Stimulated activated CD8-positive, alpha-beta memory T cell treated with anti-CD3 and anti-CD28 coated beads, Interleukin-4, amount 100 ng/mL, for 4 hours (primary cell): ENCODE measurements at regions not wholly inside any gene's neighbourhood (a gene's known extent, or its start where the extent isn't known, plus 50 kb on each side); places are given as distances from the start of the nearest gene placed in this dataset.

Source experiments
- DNase-seq, 2 donors: peaks; one replicate each; pipeline ENCODE4 v3.0.0-alpha.2; 2020; ENCODE audit warnings: low read depth in 2 of 2, low spot score in 1 of 2

- no peak for DNase-seq
These were observed 315.5 kb upstream of the RBFOX1 start for GRCh38 chr16:7017006-7017662.

- DNase-seq: no peak
These were observed 317.9 kb upstream of the RBFOX1 start for GRCh38 chr16:7014756-7015155.

- DNase-seq: no peak
These were observed 318.7 kb upstream of the RBFOX1 start for GRCh38 chr16:7013990-7014389.

GRCh38 chr16:7004266-7004665 lies 328.4 kb upstream of the RBFOX1 start:
- no peak for DNase-seq

- no peak for DNase-seq
These were observed 339.1 kb upstream of the RBFOX1 start for GRCh38 chr16:6993544-6993943.

GRCh38 chr16:6988846-6989245 lies 343.8 kb upstream of the RBFOX1 start:
- DNase-seq: no peak

GRCh38 chr16:6977916-6978315 lies 354.7 kb upstream of the RBFOX1 start:
- no peak for DNase-seq

- no peak for DNase-seq
These were observed 355.4 kb upstream of the RBFOX1 start for GRCh38 chr16:6977291-6977690.

GRCh38 chr16:6976716-6977115 lies 355.9 kb upstream of the RBFOX1 start:
- no peak for DNase-seq

- no peak for DNase-seq
These were observed 362.3 kb upstream of the RBFOX1 start for GRCh38 chr16:6970171-6970857.

- no peak for DNase-seq
These were observed 363.1 kb upstream of the RBFOX1 start for GRCh38 chr16:6969594-6969993.

GRCh38 chr16:6967796-6968320 lies 364.8 kb upstream of the RBFOX1 start:
- no peak for DNase-seq

- no peak for DNase-seq
These were observed 365.7 kb upstream of the RBFOX1 start for GRCh38 chr16:6966925-6967324.

GRCh38 chr16:6964679-6965078 lies 368.0 kb upstream of the RBFOX1 start:
- no peak for DNase-seq

GRCh38 chr16:6961704-6962103 lies 370.9 kb upstream of the RBFOX1 start:
- DNase-seq: no peak

GRCh38 chr16:6958184-6958583 lies 374.5 kb upstream of the RBFOX1 start:
- DNase-seq: no peak

- DNase-seq: no peak
These were observed 375.0 kb upstream of the RBFOX1 start for GRCh38 chr16:6957681-6958080.

GRCh38 chr16:6956511-6956910 lies 376.1 kb upstream of the RBFOX1 start:
- DNase-seq: no peak

- no peak for DNase-seq
These were observed 377.3 kb upstream of the RBFOX1 start for GRCh38 chr16:6955303-6955702.

GRCh38 chr16:6949240-6949639 lies 383.4 kb upstream of the RBFOX1 start:
- DNase-seq: no peak

GRCh38 chr16:6947291-6947690 lies 385.4 kb upstream of the RBFOX1 start:
- DNase-seq: no peak

GRCh38 chr16:6946802-6947201 lies 385.8 kb upstream of the RBFOX1 start:
- no peak for DNase-seq

- DNase-seq: no peak
These were observed 386.5 kb upstream of the RBFOX1 start for GRCh38 chr16:6946106-6946505.
